MG63 (cell line): ENCODE measurements at regions not wholly inside any gene's neighbourhood (a gene's known extent, or its start where the extent isn't known, plus 50 kb on each side); places are given as distances from the start of the nearest gene placed in this dataset.

Experiments
- DNase-seq: peaks from one replicate; pipeline ENCODE4 v3.0.0-alpha.2; 2020
- H3K27me3 ChIP-seq: fragments of 250-450 bp; sonication (Bioruptor Pico); 2 replicates; pipeline ENCODE4 v1.5.1; 2020; ENCODE audit warnings: mild to moderate bottlenecking, moderate library complexity
- H3K36me3 ChIP-seq: fragments of 250-450 bp; sonication (Bioruptor Pico); 2 replicates; pipeline ENCODE4 v1.5.1; 2020; ENCODE audit warnings: mild to moderate bottlenecking, moderate library complexity
- H3K4me3 ChIP-seq: fragments of 250-450 bp; sonication (Bioruptor Pico); 2 replicates; pipeline ENCODE4 v1.5.1; 2020; ENCODE audit warnings: mild to moderate bottlenecking, moderate library complexity
- H3K9me3 ChIP-seq: fragments of 250-450 bp; sonication (Bioruptor Pico); 2 replicates; pipeline ENCODE4 v1.5.1; 2020; ENCODE audit warnings: mild to moderate bottlenecking, moderate library complexity

DNA sequence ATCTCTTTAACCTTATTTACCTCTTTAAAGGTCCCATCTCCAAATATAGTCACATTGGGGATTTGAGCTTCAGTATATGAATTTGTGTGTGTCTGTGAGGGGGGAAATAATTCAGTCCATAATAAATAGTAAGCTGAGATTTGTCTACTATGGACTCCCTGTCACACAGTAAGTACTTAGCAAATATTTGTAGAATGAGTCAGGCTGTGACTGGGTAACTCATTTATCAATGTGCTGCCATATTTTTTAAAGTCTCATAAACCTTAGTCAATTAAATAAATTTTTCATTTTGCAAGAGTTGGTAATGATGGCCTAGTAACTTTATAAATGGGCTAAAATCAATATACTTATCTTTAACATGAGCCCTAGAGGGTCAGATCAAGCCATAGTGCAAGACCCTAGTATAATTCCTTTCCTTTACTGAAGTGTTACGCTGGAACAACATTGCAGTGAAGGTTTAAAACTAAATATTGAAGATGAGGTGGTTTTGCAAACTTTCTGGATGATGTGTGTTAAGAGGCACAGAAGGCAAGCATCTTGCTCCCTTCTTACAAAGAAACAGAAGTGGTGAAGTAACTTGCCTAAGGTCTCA is 305.1 kb downstream of the KCNRG start:
- Histone ChIP-seq H3K36me3 (no peaks in the 10 kb centered on the region), H3K27me3 (no peaks in the 10 kb centered on the region), H3K9me3 (no peaks in the 10 kb centered on the region), H3K4me3 (no peak overlapping the region)
- no peak for DNase-seq

DNA sequence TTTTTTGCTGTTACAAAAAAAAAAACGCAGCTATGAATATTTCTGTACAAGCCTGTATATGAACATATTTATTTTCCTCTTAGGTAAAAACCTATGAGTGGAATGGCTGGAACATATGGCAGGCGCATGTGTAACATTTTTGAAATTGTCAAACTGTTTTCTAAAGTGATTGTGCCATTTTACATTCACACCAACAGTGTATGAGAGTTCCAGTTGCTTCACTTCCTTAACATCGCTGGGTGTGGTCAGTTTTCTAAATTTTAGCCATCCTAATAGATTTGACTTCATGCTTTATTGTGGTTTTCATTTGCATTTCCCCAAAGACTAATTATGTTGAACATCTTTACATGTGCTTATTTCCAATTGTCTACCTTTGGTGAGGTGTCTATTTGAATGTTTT is 306.8 kb downstream of the KCNRG start:
- Histone ChIP-seq H3K4me3 (no peak overlapping the region), H3K27me3 (no peaks in the 10 kb centered on the region), H3K36me3 (no peaks in the 10 kb centered on the region), H3K9me3 (no peaks in the 10 kb centered on the region)
- no peak for DNase-seq

DNA sequence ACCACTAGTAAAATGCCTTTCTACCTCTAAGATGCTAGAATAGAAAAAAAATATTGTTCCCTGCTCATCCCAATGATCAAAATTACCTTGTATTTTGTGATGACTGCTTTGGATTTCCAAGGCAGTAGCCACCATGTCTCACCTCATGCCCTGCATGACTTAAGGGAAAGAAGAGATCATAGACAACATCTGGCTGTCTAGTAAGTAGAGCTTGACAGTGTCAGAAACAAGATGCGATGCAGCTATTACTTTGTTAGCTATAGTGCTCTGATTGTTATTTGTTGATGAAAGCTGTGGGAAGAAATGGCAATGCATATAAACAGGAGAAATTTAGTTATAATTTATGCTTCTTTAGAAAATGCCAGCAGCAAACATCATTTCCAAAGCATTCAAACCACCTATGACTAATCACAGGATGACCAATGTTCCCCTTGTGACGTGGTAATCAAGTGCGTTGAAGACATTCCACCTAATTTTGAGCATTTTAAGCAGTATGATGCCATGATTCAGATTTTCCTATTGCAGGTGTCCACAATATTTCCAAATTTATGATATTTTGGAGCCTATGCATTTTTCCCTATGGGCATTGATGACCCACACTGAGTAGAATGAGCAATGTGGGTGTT is 308.3 kb downstream of the KCNRG start:
- Histone ChIP-seq H3K27me3 (no peaks in the 10 kb centered on the region), H3K36me3 (no peaks in the 10 kb centered on the region), H3K4me3 (no peak overlapping the region), H3K9me3 (no peaks in the 10 kb centered on the region)
- DNase-seq, result no peak

DNA sequence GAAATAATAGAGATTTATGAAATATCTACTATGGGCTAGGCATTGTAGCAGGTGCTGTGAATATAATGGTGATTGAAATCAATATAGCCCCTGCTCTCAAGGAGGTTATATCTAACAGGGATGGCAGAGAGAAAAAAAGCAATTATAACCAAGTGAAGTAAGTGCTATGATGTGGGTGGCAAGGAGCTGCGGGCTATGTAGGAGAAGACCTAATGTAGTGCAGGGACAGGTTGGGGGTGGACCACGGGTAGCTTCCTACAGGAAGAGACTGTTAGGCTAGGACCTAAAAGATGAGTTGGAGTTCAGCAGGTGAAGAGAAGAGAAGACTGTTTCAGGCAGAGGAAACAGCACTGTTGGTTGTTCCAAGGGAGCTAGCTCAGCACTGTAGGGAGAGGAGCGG is 311.0 kb downstream of the KCNRG start:
- no peak for DNase-seq
- no peaks in the 10 kb centered on the region for H3K27me3 ChIP-seq
- H3K9me3 ChIP-seq, result no peaks in the 10 kb centered on the region
- H3K36me3 ChIP-seq, result no peaks in the 10 kb centered on the region
- H3K4me3 ChIP-seq, result no peak overlapping the region

DNA sequence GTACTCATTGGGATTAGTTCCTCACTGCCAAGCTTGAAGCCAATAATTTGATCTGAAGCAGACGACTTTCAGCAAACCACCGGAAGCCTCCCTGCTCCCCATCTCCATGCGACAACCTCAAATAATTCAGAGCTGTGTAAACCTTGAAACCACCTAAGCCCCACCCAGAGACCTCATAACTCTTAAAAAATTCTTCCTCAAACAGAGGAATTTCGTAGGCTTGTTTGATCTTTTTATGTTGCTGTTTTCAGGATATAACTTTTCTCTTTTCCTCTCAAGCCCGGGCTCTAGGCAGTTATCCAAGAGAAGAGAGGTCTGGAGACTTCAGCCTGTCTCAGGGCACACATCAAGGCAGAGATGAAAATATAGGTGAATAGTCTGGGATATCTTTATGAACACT is 311.6 kb downstream of the KCNRG start:
- Histone ChIP-seq H3K9me3 (no peaks in the 10 kb centered on the region), H3K27me3 (no peaks in the 10 kb centered on the region), H3K36me3 (no peaks in the 10 kb centered on the region), H3K4me3 (no peak overlapping the region)
- no peak for DNase-seq

DNA sequence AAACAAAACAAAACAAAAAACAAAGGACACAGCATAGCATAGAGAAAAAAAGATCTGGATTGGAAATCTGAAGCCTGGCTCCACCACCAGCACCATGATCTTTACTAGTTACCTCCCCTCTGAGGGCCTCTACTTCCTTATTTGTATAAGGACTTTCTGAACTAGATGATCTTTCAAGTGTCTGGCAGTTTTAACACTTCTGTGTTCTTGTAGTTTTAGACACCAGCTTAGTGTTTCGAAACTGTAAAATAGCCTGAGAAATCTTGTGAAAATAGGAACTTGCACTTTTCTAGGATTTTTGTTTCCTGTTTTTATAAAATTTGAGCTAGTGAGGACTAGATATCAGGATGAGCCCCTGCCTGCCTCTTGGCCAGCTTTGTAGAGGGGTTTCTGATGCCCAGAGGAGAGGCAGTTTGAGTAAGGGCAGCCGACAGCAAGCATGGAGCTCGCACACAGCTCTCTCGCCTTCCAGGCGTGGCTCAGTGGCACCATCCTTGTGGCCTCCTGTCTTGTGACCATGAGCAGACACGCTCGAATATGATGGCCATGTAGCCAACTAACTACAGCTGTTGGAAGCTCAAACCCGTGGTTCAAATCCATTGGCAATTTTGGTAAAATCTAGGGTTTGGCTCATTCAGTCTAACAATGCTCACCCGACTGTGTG is 319.0 kb downstream of the KCNRG start:
- Histone ChIP-seq H3K36me3 (no peaks in the 10 kb centered on the region), H3K4me3 (no peak overlapping the region), H3K9me3 (no peaks in the 10 kb centered on the region), H3K27me3 (no peaks in the 10 kb centered on the region)
- DNase-seq, result no peak

DNA sequence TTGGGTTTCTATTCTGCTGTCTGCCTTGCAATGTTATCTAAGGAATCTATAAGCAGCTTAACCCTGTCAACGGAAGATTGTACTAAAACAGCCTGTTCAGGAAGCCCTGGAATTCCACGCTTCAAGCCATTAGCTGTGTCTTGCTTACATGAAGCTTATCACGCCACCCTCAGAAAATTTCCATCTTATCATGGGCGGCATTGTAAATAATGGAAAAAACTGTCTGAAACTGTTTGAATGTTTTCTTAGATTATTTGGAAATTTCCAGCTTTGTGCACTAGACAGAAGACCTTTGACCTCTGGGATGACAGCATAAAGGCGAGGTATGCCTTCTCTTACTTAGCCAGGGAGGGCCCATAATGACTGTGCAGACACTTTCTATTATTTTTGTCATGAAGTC is 319.7 kb downstream of the KCNRG start:
- DNase-seq, result no peak
- Histone ChIP-seq H3K9me3 (no peaks in the 10 kb centered on the region), H3K36me3 (no peaks in the 10 kb centered on the region), H3K27me3 (no peaks in the 10 kb centered on the region), H3K4me3 (no peak overlapping the region)

DNA sequence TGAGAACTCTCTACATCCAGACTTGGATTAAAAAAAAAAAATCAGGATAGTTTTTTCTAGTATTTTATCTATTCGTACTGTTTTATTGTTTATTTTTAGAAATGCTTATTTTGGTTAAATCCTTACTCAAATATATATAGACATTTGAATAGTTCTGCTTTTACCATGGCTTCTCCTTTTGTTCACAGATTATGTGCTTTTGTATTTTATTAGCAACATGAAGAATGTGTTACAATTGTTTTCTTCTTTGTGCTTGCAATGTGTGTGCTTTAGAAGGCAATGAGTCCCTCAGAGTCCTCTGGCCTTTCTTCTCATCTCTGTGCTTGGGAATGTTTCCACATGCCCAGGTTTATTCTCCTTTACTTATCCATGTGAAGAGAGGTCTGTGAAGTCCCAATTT is 324.0 kb downstream of the KCNRG start:
- Histone ChIP-seq H3K27me3 (no peaks in the 10 kb centered on the region), H3K36me3 (no peaks in the 10 kb centered on the region)
- no peak for DNase-seq

DNA sequence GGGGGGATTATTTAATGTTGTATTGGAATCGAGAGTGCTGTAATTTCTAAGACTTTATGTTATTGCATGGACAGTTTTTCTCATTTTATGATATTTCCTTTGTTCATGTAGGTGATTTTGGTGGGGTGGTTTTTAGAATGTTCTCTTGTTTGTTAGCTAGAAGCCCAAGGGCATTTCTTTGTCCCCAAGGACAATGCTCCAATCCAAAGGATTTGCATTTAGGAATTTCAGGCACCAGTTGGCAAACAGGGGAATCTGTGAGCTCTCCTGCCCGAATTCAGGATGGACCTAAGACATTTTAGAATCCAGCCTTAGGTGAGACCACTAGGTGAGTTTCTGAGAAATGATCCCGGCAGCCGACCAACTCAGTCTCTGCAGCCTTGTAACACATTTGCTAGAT is 324.9 kb downstream of the KCNRG start:
- Histone ChIP-seq H3K36me3 (no peaks in the 10 kb centered on the region), H3K4me3 (no peak overlapping the region), H3K9me3 (no peaks in the 10 kb centered on the region), H3K27me3 (no peaks in the 10 kb centered on the region)
- no peak for DNase-seq

More for the DNA sequence above, 324.0 kb downstream of the KCNRG start:
- Histone ChIP-seq H3K4me3 (no peak overlapping the region), H3K9me3 (no peaks in the 10 kb centered on the region)

DNA sequence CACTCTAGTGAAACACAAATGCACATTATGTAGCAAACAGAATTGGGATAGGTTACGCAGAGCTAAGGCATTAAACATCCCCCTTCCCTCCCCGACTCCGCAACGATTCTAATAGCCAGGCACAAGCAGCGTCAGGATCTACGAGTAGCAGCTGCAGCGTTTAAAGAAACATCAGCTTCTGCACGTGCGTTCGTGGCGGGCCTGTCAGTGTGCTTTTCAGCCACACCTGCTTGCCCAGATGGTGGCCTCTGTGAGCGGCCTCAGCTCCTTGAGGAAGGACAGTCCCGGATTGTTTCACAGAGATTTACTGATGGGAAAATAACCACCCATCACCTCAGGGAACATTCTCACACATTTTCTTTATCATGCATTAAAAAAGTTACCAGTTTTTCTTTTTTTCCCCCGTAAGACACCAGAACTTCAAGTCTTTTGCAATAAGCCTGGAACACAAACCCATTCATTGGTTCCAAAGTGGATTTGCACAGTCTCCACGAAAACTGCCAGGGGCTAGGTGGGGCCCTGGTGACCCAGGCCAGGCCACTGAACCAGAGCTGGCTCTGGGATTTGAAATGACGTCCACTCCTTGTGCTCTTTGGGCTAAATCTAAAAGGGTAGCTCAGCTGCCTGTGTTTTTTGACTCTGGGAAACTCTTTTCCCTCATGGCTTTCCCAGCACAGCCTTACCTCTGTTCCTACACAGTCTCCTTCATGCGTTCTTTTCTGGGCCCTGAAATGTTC is 325.5 kb downstream of the KCNRG start:
- no peaks in the 10 kb centered on the region for H3K36me3 ChIP-seq
- H3K4me3 ChIP-seq, result no peak overlapping the region
- DNase-seq, result no peak
- no peaks in the 10 kb centered on the region for H3K9me3 ChIP-seq
- no peaks in the 10 kb centered on the region for H3K27me3 ChIP-seq

DNA sequence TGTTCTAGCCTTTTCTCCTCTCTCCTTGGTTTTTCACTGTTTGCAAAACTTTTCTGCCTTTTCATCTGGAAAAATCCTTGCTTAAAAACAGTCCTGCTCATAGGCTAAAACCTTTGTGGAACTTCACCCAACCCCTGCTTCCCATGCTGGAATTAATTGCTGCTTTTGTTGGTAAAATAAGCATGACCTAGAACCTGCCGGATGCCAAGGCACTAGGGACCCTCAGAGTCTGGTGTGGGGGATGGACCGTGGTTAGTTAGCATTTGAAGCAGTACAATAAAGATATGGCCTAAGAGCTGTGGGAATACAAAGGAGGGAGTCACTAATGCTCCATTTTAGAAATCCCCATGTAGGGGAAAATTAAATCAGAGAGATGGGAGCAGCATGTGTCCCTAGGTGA is 326.3 kb downstream of the KCNRG start:
- H3K36me3 ChIP-seq, result no peaks in the 10 kb centered on the region
- H3K4me3 ChIP-seq, result no peak overlapping the region
- H3K27me3 ChIP-seq, result no peaks in the 10 kb centered on the region
- H3K9me3 ChIP-seq, result no peaks in the 10 kb centered on the region
- no peak for DNase-seq

DNA sequence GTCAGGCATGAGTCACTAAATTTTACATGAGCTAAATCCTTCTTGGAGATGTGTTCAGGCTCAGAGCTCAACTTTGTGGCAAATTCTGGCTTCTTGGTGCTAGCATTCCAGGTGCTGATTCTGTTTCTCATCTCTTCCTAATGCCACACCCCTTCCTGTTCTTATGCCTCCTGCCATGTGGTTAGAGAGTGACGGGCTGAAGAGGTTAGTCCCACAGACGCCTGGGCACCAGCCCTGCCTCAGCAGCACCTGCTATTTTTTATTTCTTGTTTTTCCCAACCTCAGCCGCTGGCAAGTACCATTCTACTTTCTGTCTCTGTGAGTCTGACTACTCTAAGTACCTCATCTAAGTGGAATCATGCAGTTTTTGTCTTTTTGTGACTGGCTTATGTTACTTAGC is 329.5 kb downstream of the KCNRG start:
- Histone ChIP-seq H3K36me3 (no peaks in the 10 kb centered on the region), H3K9me3 (no peaks in the 10 kb centered on the region), H3K4me3 (no peak overlapping the region), H3K27me3 (no peaks in the 10 kb centered on the region)
- DNase-seq, result no peak

DNA sequence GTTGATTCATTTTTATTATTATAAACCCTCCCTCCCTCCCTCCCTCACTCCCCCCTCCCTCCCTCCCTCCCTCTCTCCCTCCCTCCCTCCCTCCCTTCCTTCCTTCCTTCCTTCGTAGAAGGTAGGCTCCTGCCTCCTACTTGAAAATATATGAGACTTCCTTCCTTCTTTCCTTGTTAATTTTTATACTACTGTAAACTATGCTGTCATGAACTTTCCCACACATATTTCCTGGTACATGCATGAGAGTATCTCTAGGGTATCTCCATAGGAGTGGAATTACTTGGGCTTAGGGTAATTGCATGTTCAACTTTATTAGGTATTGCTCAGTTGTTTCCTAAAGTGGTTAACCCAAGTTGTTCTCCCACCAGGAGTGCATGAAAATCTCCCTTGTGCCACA is 330.6 kb downstream of the KCNRG start:
- Histone ChIP-seq H3K4me3 (no peak overlapping the region), H3K9me3 (no peaks in the 10 kb centered on the region), H3K27me3 (no peaks in the 10 kb centered on the region), H3K36me3 (no peaks in the 10 kb centered on the region)
- no peak for DNase-seq

DNA sequence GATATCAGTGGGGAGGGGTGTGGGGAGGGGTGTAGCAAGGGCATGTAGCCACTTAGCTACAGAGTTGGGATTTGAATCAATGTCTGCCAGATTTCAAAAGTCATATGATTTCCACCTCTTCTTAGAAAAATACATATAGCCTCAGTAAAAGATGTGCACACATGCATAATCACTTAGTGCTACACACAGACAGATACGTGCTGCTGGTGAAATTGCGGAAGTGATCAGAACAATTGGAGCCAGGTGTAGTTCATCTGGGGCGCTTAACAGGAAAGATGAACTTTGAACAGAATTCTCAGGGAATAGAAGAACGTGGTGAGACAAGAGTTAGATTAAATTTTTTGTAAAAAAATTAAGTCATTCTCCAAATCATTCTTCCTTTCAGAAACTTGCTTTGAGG is 333.1 kb downstream of the KCNRG start:
- no peak for DNase-seq
- H3K4me3 ChIP-seq, result no peak overlapping the region
- H3K27me3 ChIP-seq, result no peaks in the 10 kb centered on the region
- H3K9me3 ChIP-seq, result no peaks in the 10 kb centered on the region
- no peaks in the 10 kb centered on the region for H3K36me3 ChIP-seq

DNA sequence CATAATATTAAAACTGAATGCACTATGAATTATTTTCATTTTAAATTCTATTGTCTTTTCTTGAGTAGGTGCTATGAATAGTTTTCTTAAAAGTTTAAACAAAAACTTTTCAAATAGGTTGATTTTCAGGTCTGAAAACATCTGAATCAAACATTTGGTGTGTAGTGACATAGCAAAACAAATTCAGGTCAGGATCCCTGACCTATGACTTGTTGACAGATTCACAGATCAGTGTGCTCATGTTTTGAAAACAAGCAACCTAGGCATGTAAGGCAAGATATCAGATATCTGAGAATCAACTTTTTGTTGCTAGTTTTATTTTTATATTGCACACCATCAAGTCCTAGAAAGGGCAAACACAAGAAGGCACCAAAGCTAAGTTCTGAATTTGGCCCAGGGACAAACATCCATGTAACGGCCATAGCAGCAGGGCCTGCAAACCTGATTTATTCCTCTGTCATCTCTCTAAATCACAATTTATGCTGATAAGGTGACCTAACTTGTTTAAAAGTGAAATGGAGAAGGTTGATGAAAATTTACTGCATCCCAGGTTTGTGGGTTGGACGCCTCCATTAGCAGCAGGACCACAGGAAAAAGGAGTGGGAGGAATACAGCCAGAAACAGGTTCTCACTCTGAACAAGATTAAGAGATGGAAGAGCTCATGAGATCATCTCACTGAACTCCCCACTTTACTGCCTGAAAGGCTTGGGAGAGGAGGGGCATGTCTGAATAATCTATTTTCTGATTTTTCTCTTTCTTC is 337.7 kb downstream of the KCNRG start:
- H3K9me3 ChIP-seq, result no peaks in the 10 kb centered on the region
- no peaks in the 10 kb centered on the region for H3K36me3 ChIP-seq
- H3K4me3 ChIP-seq, result no peak overlapping the region
- no peaks in the 10 kb centered on the region for H3K27me3 ChIP-seq
- DNase-seq, result no peak

DNA sequence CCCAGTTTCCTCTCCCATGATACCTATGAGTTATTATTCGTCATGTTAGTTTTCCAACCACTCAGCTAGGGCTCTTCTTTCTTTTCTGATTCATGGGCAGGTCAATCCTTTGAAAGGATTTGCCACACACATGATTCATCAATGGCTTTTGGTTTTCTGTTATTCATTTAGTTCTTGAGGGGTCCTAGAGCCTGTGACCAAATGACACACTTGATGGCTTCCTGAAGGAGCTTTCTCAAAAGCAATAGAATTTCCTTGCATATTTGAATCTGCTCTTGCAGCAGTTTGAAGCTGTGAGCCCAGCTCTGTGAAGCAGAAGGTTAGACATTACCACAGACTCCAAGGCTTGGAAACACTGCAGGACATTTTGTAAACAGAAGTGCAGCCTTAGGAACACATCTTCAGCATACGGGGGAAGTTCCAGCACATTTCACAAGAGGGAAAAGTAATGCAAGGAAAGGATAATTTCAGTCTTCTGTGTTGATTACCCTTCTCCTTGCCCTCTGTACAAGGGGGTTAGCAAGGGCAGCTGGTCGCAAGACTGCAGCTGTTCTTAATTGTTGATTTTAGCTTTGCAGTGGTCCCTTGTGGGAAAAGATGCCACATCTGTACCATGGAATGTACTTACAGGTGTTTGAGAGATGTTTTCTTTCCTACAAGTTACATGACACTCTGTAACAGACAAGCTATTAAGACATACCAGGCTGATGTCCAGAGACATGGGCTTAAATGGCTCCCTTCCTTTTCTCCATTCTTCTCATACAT is 338.6 kb downstream of the KCNRG start:
- Histone ChIP-seq H3K9me3 (no peaks in the 10 kb centered on the region), H3K27me3 (no peaks in the 10 kb centered on the region), H3K36me3 (no peaks in the 10 kb centered on the region), H3K4me3 (no peak overlapping the region)
- no peak for DNase-seq
